Activated naive CD8-positive, alpha-beta T cell treated with anti-CD3 and anti-CD28 coated beads, Interleukin-2, amount 50 U/mL, for 24 hours (primary cell): ENCODE measurements at regions not wholly inside any gene's neighbourhood (a gene's known extent, or its start where the extent isn't known, plus 50 kb on each side); places are given as distances from the start of the nearest gene placed in this dataset.

Experiments used
- ATAC-seq: fragments of 150-1000 bp; cut with Tn5 transposase; one replicate; pipeline ENCODE4 v1.10.0; 2021
- DNase-seq: peaks from one replicate; pipeline ENCODE4 v3.0.0; 2021
- H3K27ac Mint-ChIP-seq: one replicate; pipeline ENCODE4 v1.8.0; 2021; ENCODE audit warnings: mild to moderate bottlenecking, mixed read lengths
- H3K27me3 Mint-ChIP-seq: one replicate; pipeline ENCODE4 v1.8.0; 2021; ENCODE audit warnings: mixed read lengths
- H3K36me3 Mint-ChIP-seq: one replicate; pipeline ENCODE4 v1.8.0; 2021; ENCODE audit warnings: low read depth, mixed read lengths
- H3K4me1 Mint-ChIP-seq: one replicate; pipeline ENCODE4 v1.8.0; 2021; ENCODE audit warnings: mixed read lengths
- H3K4me3 Mint-ChIP-seq: one replicate; pipeline ENCODE4 v1.8.0; 2021; ENCODE audit warnings: mild to moderate bottlenecking, moderate library complexity, mixed read lengths
- H3K9me3 Mint-ChIP-seq: one replicate; pipeline ENCODE4 v1.8.0; 2021; ENCODE audit warnings: mixed read lengths

DNA sequence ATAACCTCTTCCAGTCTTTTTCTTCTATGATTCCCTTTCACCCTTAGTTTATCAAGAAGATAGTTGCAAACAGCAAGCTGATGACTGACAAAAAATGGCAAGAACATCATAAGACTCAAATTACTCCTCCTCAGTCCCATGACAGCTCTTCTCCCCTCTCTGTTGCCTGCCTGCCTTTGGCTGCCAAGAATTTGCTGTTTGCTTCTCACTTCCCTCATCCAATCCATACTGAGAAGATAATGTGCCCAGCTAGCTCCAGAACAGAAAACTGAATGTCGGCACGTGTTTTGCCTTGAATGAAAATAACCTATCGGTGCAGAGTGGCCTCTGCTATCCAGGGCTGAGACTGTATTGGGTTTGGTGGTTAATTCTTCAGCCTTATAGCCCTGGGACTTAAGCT, 192.1 kb downstream of the PPARGC1A start:
- Mint-ChIP-seq H3K9me3 (peaks cover 4% of the 10 kb centered on the region), H3K36me3 (no peaks in the 10 kb centered on the region), H3K27ac (no peak overlapping the region), H3K4me1 (no peaks in the 10 kb centered on the region), H3K4me3 (no peak overlapping the region), H3K27me3 (no peaks in the 10 kb centered on the region)
- ATAC-seq, result no peak
- DNase-seq, result no peak

DNA sequence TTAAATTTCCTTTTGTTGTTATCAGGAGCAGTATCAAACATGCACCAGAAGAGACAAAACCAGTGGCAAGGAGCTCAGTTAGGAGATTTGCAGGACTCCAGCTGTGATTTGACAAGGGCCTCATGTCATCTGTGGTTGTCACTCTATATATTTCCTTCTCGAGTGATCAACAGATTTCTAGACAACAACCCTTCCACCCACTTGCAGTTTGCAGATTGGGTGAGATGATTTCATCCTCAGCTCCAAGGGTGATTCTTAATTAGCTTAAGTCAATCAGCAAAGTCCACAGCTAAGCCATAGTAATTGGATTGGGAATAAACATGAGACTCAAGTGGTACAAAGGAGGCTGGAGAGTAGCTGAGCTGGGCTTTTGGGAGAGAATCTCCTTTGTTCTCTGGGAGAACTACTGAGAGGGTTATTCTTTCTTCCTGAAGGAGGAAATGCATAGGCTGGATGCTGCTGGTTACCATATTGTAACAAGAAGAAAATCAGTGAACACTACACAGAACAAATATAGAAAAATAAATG, 192.8 kb downstream of the PPARGC1A start:
- DNase-seq, result no peak
- H3K36me3 Mint-ChIP-seq, result no peaks in the 10 kb centered on the region
- no peaks in the 10 kb centered on the region for H3K4me1 Mint-ChIP-seq
- peaks cover 4% of the 10 kb centered on the region for H3K9me3 Mint-ChIP-seq
- H3K27ac Mint-ChIP-seq, result no peak overlapping the region
- no peaks in the 10 kb centered on the region for H3K27me3 Mint-ChIP-seq
- ATAC-seq, result no peak
- H3K4me3 Mint-ChIP-seq, result no peak overlapping the region

DNA sequence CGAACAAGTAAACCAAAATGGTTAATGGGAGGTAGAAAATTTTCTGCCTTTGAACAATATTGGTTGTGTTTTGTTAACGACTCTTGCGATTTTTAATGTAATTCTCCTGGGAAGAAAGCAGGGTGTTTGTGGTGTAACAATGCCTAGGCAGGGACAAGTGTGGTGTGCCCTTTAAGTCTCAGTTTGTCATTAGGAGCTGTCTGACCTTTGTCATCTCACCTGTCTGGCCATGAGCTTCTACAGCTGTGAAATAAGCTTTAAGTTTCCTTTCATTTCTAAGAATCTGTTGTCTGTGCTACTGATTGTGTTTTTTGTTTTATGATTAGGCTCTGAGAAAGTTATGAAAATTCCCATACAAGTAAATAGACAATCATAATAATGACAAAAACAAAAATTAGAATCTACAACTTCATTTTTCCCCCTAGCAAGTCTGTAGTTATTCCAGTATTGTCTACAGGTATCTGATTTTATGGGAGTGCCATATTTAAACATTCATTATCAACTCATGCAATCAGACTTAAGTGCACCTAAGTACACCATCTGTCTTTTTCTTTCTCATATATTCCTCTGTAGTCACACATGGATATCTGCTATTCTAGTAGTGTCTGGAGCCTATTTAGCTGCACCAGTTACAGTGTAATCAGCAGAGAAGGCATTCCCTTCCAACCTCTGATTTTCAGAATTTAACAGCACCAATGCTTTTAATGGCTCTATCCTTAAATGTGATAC, 203.5 kb downstream of the PPARGC1A start:
- H3K4me1 Mint-ChIP-seq, result no peaks in the 10 kb centered on the region
- H3K27ac Mint-ChIP-seq, result no peak overlapping the region
- no peak for DNase-seq
- no peaks in the 10 kb centered on the region for H3K36me3 Mint-ChIP-seq
- H3K4me3 Mint-ChIP-seq, result no peak overlapping the region
- ATAC-seq, result no peak
- H3K27me3 Mint-ChIP-seq, result no peaks in the 10 kb centered on the region
- H3K9me3 Mint-ChIP-seq, result peaks cover 10% of the 10 kb centered on the region

DNA sequence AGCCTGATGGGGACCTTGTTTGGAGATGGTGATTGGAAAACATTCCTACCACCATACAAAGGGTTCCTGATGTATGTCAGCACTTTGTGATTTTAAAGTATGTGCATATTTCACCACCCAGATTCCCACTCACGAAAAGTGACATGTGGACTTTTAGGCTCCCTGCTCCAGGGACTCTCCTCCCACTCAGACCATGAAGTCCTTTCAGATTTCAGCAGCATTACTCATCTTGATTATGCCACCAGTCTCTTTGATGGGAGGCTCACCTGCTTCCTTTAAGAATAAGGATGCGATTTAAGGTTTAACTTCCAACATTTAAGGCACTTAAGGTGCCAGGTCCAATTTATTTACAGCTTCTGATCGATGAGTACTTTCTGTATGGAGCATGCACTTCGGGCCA, 204.4 kb downstream of the PPARGC1A start:
- no peak overlapping the region for H3K4me3 Mint-ChIP-seq
- no peaks in the 10 kb centered on the region for H3K4me1 Mint-ChIP-seq
- DNase-seq (no peak), ATAC-seq (no peak)
- H3K9me3 Mint-ChIP-seq, result peaks cover 10% of the 10 kb centered on the region
- H3K27ac Mint-ChIP-seq, result no peak overlapping the region
- no peaks in the 10 kb centered on the region for H3K36me3 Mint-ChIP-seq
- no peaks in the 10 kb centered on the region for H3K27me3 Mint-ChIP-seq

DNA sequence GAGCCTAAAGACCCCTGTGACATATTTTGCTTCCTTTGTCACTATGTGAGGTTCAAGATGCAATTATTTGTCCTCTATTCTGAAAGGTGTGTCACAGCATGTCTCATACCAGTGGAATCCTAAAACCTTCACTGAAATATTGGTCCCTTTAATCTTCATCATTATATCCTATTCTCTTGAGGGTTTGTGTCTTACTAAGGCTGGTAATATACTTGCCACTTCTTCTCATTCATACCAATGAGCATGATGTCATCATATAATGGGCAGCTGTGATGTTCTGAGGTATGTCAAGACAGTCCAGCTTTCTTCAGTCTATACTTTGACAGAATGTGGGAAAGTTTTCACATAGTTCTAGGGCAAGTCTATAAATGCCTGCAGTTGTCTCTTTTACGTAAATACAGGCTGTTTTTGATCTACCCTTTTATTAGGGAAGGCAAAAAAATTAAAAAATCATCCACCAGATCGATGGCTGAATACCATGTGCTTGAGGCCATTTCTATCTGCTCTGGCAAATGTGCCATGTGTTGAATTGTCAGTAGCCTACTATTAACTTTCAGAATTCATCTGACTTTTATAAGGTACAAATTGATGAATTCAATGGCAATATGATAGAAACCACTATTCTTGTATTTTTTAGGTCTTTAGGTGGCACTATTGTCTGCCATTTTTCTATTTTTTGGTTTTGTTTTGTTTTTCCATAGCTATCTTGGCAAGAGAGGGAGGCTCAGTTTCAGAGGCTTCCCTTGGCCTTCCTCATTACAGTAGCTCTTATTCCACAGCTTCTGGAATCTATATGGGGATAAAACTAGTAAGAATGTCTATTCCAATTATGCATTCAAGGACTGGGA, 209.0 kb downstream of the PPARGC1A start:
- DNase-seq (no peak), ATAC-seq (no peak)
- no peaks in the 10 kb centered on the region for H3K36me3 Mint-ChIP-seq
- no peaks in the 10 kb centered on the region for H3K27me3 Mint-ChIP-seq
- peaks cover under 1% of the 10 kb centered on the region for H3K9me3 Mint-ChIP-seq
- H3K4me1 Mint-ChIP-seq, result no peaks in the 10 kb centered on the region
- no peak overlapping the region for H3K27ac Mint-ChIP-seq
- H3K4me3 Mint-ChIP-seq, result no peak overlapping the region

DNA sequence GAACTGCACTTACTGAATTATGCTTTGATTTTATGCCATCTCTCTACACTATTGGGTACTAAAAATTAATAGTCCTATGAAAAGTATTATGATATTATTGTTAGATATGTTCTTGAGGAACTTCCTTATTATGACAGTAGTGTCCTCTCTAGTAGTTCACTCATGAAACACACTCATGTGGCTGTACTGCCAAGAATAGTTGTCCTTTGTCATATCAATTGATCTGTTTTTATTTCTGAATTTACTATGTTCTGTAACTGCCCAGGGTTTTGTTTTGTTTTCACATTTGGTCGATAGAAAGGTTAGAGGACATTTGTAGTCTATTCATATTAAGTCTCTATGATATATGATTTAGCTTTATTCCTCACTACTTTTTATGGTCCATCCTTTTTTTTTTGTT, 215.2 kb downstream of the PPARGC1A start:
- H3K27me3 Mint-ChIP-seq, result no peaks in the 10 kb centered on the region
- H3K27ac Mint-ChIP-seq, result no peak overlapping the region
- H3K4me1 Mint-ChIP-seq, result no peaks in the 10 kb centered on the region
- no peaks in the 10 kb centered on the region for H3K36me3 Mint-ChIP-seq
- DNase-seq, result no peak
- H3K9me3 Mint-ChIP-seq, result peaks cover 7% of the 10 kb centered on the region
- no peak overlapping the region for H3K4me3 Mint-ChIP-seq
- no peak for ATAC-seq

DNA sequence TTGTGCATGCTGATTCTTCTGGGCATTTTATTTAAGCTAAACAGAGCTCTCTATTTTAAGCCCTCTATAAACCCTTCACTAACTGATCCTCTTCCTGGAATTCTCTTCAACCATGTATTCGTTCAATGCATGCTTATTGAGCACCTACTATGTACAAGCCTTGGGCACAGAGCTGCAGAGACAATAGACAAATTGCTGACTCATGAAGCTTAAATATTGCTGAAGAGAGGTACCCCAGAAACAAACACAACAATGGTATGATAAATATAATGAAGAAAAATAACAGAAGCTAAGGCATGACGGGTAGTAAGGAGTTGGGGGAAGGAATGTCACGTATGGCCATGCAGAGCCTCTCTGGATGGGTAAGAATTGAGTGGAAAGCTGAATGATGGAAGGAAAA, 222.2 kb downstream of the PPARGC1A start:
- Mint-ChIP-seq H3K36me3 (no peaks in the 10 kb centered on the region), H3K9me3 (peaks cover 7% of the 10 kb centered on the region), H3K27ac (no peak overlapping the region), H3K27me3 (no peaks in the 10 kb centered on the region), H3K4me1 (no peaks in the 10 kb centered on the region), H3K4me3 (no peak overlapping the region)
- DNase-seq (no peak), ATAC-seq (no peak)

DNA sequence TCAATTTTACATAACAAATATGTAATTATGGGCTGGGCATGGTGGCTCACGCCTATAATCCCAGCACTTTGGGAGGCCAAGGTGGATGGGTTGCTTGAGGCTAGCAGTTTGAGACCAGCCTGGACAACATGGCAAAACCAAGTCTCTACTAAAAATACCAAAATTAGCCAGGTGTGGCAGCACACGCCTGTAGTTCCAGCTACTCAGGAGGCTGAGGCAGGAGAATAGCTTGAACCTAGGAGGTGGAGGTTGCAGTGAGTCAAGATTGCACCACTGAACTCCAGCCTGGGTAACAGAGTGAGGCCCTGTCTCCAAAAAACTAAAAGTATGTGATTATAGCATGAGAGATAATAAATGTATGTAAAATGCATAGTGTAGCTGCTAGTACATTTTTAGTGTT, 229.0 kb downstream of the PPARGC1A start:
- no peaks in the 10 kb centered on the region for H3K36me3 Mint-ChIP-seq
- no peak overlapping the region for H3K4me3 Mint-ChIP-seq
- H3K9me3 Mint-ChIP-seq, result peaks cover 11% of the 10 kb centered on the region
- ATAC-seq (no peak), DNase-seq (no peak)
- no peak overlapping the region for H3K27ac Mint-ChIP-seq
- no peaks in the 10 kb centered on the region for H3K27me3 Mint-ChIP-seq
- no peaks in the 10 kb centered on the region for H3K4me1 Mint-ChIP-seq

DNA sequence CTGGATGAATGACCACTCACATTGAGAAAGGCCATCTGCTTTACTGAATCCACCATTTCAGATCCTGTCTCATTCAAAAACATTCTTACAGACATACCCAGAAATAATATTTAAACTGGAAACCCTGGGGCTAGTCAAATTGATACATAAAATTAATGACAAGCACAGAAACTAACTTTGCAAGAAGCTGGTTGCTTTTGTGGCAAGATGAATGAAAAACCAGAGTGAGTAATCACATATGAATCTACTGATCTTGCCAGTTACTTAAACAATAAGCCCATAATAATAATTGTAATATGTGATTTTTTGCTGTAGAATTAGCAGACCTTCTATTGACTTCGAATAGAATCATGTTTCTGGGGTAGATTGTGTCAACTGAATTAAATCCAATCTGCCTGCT, 235.1 kb downstream of the PPARGC1A start:
- no peaks in the 10 kb centered on the region for H3K4me1 Mint-ChIP-seq
- H3K36me3 Mint-ChIP-seq, result no peaks in the 10 kb centered on the region
- ATAC-seq (no peak), DNase-seq (no peak)
- peaks cover 4% of the 10 kb centered on the region for H3K9me3 Mint-ChIP-seq
- H3K27me3 Mint-ChIP-seq, result no peaks in the 10 kb centered on the region
- no peak overlapping the region for H3K27ac Mint-ChIP-seq
- no peak overlapping the region for H3K4me3 Mint-ChIP-seq

DNA sequence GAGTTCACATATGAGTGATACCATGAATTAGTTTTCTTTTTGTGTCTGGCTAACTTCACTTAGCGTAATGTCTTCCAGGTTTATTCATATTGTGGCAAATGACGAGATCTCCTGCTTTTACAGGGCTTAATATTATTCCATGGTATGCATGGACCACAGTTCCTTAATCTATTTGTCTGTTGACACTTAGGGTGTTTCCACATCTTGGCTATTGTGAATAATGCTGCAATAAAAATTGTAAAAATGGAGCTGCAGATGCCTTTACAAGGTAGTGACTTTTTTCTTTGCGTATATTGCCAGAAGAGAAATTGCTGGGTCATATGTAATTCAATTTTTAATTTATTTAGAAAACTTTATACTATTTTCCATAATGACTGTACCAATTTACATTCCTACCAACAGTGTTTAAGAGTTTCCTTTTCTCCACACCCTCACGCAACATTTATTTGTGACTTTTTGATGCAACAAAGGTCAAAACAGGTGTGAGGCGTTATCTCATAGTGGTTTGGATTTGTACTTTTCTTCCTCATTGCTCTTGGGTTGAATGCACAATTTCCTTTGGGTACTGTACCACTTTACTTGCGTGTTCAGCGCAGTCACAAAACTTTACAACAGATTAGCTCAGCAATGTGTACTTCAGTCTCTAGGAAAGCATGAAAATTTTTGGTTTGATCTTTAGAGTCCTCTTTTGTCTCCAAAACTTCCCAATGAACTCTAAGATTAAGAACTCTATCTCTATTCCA, 240.8 kb downstream of the PPARGC1A start:
- no peaks in the 10 kb centered on the region for H3K4me1 Mint-ChIP-seq
- H3K27ac Mint-ChIP-seq, result no peak overlapping the region
- no peak for ATAC-seq

DNA sequence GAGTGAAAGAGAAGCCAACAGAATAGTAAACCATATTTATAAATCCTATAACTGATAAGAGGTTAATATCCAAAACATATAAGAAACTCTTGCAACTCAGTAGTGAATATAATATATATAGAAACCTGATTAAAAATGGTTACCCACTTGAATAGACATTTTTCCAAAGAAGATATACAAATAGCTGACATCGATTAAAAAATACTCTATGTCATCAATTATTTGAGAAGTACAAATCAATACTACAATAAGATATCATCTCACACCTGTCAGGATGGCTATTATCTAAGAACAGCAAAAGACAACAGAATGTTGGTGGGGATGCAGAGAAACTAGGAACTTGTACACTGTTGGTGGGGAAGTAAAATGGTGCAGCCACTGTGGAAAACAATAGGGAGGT, 254.4 kb downstream of the PPARGC1A start:
- H3K27me3 Mint-ChIP-seq, result no peaks in the 10 kb centered on the region
- DNase-seq (no peak), ATAC-seq (no peak)
- H3K9me3 Mint-ChIP-seq, result peaks cover 3% of the 10 kb centered on the region
- H3K4me1 Mint-ChIP-seq, result no peaks in the 10 kb centered on the region
- H3K36me3 Mint-ChIP-seq, result no peaks in the 10 kb centered on the region
- no peak overlapping the region for H3K4me3 Mint-ChIP-seq
- no peak overlapping the region for H3K27ac Mint-ChIP-seq

More for the DNA sequence above, 240.8 kb downstream of the PPARGC1A start:
- Mint-ChIP-seq H3K27me3 (no peaks in the 10 kb centered on the region), H3K4me3 (no peak overlapping the region), H3K36me3 (no peaks in the 10 kb centered on the region), H3K9me3 (no peaks in the 10 kb centered on the region)
- no peak for DNase-seq

DNA sequence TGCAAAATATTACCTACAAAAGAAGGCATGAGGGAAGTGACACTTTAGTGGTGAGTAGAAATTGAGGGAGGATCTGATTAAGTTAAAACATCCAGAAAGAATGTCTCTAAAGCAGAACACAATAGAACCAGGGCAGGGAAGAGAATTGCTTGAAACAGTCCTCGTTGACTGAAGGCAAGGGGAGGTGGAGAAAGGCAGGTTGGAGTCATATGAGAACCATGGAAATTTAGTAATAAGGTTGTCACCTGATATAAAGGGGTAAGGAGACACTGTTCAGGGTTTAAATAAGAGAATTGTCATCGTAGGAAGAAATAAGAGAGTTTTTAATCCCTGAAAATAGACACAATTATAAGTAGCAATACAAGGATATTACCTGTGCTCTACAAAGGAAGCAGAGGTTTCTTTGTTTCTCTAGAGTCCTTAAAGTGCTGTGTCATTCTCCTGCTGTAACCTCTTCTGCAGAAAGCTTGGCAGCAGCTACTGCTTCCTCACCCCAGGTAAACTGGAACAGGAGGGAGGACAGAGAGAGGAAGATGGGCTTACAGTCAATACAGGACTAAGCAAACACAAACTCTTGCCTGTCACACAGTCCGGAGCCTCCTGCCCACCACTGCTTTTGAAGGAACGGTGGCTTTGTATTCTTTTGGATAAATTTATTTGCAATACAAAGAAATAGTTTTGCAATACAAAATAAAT, 258.4 kb downstream of the PPARGC1A start:
- DNase-seq (no peak), ATAC-seq (no peak)
- Mint-ChIP-seq H3K36me3 (no peaks in the 10 kb centered on the region), H3K4me3 (no peak overlapping the region), H3K4me1 (no peaks in the 10 kb centered on the region), H3K27ac (no peak overlapping the region), H3K27me3 (no peaks in the 10 kb centered on the region), H3K9me3 (peaks cover 3% of the 10 kb centered on the region)

DNA sequence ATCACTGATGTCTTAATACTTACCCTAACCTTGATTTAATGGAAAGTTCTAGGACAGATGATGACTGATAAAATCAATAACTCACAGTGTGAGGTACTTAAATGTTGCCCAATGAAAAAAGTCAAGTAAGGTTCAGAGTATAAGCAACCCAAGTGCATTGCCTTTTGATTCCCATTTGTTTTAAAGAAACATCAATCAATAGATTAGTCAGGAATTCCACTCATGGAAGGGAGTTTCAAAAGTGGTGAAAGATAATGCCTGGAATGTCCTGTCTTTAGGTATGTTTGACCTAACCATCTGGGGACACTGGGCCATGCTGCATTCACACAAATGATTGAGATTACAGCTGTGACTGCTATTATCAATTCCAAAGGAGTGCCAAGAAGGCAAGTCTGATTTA, 259.7 kb downstream of the PPARGC1A start:
- ATAC-seq, result no peak
- H3K4me3 Mint-ChIP-seq, result no peak overlapping the region
- DNase-seq, result no peak
- H3K27me3 Mint-ChIP-seq, result no peaks in the 10 kb centered on the region
- peaks cover 3% of the 10 kb centered on the region for H3K9me3 Mint-ChIP-seq
- no peak overlapping the region for H3K27ac Mint-ChIP-seq
- H3K4me1 Mint-ChIP-seq, result no peaks in the 10 kb centered on the region
- H3K36me3 Mint-ChIP-seq, result no peaks in the 10 kb centered on the region

DNA sequence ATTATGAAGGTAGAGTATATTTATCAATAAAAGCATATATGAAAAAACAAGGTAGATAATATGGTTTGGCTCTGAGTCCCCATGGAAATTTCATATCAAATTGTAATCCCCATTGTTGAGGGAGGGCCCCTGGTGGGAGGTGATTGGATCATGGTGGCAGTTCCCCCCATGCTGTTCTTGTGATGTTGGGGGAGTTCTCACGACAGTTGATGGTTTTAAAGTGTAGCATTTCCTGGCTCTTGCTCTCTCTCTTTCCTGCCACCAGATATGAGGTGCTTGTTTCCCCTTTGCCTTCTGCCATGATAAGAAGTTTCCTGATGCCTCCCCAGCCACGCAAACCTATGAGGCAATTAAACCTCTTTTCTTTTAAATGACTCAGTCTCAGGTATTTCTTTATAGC, 260.4 kb downstream of the PPARGC1A start:
- H3K36me3 Mint-ChIP-seq, result no peaks in the 10 kb centered on the region
- no peaks in the 10 kb centered on the region for H3K27me3 Mint-ChIP-seq
- H3K4me1 Mint-ChIP-seq, result no peaks in the 10 kb centered on the region
- H3K4me3 Mint-ChIP-seq, result no peak overlapping the region
- ATAC-seq (no peak), DNase-seq (no peak)
- no peak overlapping the region for H3K27ac Mint-ChIP-seq
- H3K9me3 Mint-ChIP-seq, result peaks cover 5% of the 10 kb centered on the region
